NCI-H2029 (cell line): ENCODE measurements at regions not wholly inside any gene's neighbourhood (a gene's known extent, or its start where the extent isn't known, plus 50 kb on each side); places are given as distances from the start of the nearest gene placed in this dataset.

ENCODE experiments used
- DNase-seq: peaks from one replicate; lab custom pipeline; 2025; lab: John Stamatoyannopoulos, UW

DNA sequence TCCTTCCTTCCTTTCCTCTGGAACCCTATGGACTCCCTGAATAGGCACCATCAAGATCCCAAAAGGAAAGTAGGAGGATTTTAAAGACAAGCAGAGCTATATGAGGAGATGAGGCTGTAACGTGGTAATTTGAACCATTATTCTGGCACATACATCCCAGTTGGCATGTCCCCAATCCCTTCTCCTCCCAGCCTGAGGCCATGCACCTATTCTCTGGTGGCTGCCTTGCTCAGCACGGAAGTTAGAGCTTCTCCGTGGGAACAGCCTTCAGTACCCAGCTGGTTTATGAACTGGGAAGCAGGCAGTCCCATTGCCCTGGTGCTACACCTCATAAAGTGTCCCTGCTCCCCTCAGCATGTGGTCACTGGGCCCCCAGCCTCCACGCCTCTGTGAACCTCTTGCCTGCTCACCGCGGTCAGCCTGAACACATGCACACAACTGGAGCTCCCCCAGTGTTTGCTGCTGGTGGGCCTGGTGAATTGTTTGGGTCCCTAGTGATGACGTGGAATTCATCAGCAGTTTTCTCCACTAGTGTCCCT is 139.9 kb upstream of the PLET1 start:
- DNase-seq = no peak

DNA sequence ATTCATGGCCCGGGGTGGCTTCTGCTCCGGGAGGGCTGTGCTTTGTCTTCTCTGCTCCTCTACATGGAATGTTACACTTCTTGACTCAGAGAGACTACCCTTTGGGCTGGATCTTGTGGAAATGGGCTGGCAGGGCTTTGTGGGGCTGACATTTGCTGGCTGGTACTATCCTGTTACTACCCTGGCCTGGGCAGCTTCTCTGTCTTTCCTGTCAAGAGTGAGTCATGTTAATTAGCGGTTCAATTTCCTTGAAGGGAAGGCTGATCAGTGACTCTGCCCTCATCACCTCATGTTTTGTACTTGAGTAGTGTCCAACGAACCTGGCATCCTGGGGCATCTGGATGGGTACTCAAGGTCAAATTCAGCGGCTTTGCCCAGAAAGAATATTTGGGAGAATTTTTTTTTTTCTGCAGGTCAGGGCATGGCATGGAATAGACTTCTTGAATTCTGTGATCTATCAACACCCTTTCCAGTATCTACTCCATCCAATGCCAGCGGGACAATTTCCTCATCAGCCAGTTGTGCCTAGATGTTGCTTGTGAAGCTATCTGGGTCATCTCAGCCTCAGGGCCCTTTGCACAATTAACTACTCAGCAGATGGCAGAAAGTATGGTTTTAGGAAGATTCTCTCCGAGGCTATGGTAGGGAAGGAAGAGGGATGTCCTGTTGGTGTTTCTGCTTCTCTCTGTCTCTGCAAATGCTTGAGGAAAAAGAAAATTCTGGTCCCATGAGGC is 140.5 kb upstream of the PLET1 start:
- DNase-seq = peak; percentile 18

- DNase-seq = no peak
These were observed 142.8 kb upstream of the PLET1 start for GRCh38 chr11:112403432-112403831.

GRCh38 chr11:112404112-112404511 is 143.5 kb upstream of the PLET1 start:
- peak; percentile 90 for DNase-seq

DNA sequence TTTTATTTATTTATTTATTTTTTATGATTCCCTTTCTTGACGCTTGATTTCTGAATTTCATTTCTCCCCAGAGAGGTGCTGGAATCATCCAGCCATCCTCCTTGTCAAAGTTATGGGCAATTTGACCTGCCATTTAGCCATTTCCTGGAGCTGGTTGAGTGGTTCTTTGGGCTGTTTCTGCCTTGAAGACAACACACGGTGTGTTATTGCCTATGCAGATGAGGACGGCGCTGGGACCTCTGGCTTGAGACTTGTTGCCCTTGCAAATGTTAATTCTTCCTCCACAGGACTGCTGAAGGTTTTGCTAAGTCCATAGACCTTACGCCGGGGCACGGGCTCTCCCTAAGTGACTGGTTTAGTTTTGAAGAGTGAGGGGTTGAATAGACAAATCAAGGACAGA is 147.9 kb upstream of the PLET1 start:
- no peak for DNase-seq

DNA sequence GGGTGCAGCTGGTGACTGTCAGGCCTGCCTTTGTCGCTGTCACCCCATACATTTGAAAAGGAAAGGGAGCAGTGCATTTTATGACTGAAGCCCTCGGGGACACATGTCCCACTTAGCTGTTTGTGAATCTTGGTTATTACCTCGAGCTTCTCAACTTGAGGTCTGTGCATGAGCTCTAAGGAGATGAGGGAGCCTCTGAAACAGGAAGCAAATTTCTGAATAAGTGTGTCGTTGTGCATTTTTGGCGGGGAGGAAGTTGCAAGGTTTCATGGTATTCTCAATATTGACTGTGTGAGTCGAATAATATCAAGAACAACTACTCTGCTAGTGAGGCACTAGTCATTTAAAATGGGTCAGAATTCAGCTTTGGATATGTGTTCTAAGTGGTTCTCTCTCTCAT is 149.7 kb upstream of the PLET1 start:
- no peak for DNase-seq

DNA sequence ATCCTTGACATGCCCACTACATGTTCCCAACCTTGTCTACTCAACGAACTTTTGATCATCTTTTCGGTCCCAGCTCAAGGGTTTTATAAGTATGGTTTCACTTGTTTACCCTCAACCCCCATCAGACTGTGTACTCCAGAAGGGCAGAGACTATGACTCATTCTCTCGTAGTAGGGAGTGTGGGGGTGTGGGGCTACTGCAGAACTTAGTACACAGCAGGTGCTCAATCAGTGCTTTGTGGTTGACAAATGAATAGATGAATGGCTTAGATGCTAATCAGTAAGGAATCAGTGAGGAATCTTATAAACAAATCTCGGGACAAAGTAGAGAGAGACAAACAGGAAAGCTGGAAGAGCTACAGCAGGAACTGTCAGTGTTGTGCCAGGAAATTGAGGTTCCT is 151.7 kb upstream of the PLET1 start:
- DNase-seq = no peak

DNA sequence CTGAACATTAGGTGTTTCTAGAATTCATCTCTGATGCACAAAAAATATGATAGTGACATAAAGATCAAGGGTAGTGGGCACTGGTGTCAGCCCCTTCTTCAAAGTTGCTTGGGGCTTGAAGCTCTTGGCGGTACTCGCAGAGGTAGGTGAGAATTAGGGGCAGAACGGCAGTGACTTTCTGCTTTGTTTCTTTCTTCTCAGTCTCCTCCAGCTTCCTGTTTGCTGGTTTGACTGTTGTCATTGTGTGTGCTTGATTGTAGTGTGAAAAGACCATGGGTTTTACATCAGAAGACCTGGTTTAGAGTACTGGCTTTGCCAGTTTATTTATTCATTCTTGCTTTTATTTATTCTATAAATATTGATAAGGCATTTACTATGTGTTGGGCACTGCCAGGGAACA is 156.7 kb upstream of the PLET1 start:
- no peak for DNase-seq

- no peak for DNase-seq
These were observed 157.8 kb upstream of the PLET1 start for GRCh38 chr11:112418438-112418837.

- no peak for DNase-seq
These were observed 161.2 kb upstream of the PLET1 start for GRCh38 chr11:112421879-112422278.

DNA sequence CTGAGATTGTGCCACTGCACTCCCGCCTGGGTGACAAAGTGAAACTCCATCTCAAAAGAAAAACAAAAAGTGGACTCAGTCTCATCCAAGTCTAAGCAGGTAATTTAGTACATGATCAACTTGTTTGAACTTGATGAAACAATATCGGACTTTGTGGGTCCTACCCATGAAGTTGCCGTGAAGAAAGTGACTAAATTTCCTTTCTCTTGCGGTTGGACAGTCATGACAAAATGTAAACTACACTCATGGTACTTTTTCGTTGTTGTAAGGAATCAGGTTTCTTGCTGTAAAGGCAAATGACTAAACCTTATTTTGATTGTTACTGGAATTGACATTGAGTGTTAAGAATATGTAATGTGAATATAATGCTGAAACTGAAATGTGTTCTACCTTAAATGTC is 164.5 kb upstream of the PLET1 start:
- no peak for DNase-seq

DNA sequence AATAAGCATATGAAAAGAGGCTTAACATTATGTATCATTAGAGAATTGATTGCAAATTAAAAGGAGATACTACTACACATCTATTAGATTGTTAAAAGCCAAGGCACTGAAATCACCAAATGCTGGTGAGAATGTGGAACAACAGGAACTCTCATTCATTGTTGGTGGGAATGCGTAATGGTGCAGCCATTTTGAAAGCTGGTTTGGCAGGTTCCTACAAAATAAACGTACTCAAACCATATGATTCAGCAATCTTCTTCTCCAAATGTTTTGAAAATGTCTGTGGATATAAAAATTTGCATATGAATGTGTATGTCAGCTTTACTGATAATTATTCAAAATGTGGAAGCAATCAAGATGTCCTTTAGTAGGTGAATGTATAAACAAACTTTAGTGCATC is 176.4 kb upstream of the PLET1 start:
- no peak for DNase-seq

- DNase-seq = no peak
These were observed 179.0 kb upstream of the PLET1 start for GRCh38 chr11:112439614-112440013.

DNA sequence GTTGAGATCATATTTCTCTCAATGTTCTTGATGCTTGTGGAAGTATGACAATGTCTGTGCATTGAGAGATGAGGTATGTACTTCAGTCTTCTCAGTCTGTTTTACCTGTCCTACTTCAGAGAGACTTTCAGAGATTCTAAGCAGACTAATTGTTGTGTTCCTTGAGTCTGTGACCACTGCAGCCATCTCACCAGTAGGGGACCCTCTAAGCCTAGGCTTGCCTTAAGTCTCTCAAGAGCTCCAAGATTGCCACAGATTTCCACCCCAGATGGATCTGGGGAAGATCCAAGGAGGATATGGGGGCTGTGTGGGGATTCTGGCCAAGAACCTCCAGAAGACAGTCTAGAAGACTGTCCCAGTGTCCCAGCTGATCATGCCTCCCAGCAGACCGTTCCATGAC is 179.9 kb upstream of the PLET1 start:
- DNase-seq = no peak

DNA sequence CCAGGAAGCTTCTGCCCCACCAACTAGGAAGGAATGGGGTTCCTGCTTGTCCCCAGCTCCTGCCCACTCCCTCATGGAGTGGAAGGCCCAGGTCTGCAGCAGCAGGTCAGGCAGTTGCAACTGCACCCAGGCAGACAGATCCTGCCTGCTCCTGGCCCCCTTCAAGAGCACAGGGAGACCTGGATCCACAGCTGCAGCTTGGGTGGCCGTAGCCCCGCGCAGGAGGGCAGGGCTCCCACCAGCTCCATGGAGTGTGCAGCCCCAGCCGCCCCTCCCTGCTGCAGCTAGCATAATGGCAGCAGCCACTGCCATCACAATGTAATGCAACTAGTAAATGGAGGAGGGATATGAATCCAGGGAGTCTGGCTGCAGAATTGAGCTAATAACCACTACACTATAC is 187.5 kb upstream of the PLET1 start:
- no peak for DNase-seq

DNA sequence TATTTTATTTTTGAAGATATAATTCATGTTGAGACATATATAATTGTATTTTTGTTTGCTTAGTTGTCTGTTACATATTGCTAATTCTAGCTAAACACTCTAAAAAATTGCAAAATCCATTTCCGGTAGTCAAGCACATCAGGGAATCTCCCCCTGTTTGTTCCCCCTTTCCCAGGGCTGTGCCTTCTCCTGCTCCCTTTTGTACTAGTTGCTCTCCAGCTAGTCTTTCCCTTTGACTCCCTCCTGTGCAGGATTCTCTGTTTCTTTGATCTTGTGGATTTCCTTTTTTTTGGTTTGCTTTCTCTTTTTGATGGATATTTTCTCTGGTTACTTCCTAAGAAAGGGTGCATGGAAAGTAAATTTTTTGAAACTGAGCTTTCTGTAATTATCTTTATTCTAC is 188.1 kb upstream of the PLET1 start:
- DNase-seq = no peak

DNA sequence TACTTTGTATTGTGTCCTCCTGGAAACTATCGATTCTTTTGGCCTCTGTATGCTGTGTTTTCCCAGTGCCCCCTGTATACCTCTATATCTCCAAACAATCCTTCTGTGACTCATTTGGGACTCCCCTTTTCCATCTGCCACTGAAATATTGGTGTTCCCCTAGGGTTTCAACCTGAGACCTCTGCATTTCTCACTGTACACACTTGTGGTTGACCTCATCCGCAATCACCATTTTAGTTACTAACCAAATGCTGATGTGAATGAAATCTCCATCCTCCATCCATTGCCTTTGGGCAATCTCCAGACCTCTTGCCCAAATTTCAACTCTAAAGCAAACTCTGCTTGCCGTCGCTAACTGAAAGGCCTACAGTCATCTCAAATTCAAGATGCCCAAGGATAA is 190.6 kb upstream of the PLET1 start:
- no peak for DNase-seq

GRCh38 chr11:112453601-112454577 is 193.2 kb upstream of the PLET1 start:
- peak; percentile 58 for DNase-seq

- no peak for DNase-seq
These were observed 194.2 kb upstream of the PLET1 start for GRCh38 chr11:112454841-112455240.

DNA sequence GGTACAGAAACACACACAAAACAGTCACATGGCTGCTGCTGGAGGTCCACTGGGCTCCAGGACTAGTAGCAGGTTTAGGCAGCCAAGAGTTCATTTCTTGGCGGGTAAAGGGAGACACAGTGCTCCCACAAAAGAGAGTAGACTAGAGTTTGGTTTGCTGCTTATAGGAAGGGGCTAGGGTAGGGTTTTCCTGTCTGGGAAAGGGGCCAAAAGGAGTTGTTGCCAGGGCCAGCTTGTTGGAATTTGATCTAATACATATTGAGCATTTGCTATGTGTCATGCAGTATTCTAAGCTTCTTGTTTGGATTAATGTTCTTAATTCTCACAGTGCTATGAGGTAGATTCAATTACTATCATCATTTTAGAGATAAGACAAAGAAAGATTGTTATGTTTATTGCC is 195.1 kb upstream of the PLET1 start:
- DNase-seq = no peak

GRCh38 chr11:112457532-112457931 is 196.9 kb upstream of the PLET1 start:
- DNase-seq = no peak

GRCh38 chr11:112459001-112459400 is 198.3 kb upstream of the PLET1 start:
- no peak for DNase-seq

DNA sequence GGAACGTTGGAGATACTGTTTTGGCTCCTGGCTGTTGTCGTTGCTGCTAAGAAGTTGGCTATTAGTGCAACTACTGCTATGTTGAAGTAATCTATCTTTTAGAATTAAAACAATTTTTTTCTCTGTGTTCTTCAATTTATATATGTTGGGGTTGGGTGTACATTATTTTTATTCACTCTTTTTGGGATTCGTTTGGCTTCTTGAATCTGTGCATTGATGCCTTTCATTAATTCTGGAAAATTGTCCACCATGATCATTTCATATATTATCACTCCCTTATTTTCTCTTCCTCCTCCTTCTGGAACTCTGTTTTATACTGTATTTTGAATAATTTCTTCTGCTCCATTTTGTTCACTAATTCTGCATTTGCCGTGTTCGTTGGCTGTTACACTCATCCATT is 199.5 kb upstream of the PLET1 start:
- DNase-seq = no peak
